NOMO-1 (cell line): ENCODE measurements at regions not wholly inside any gene's neighbourhood (a gene's known extent, or its start where the extent isn't known, plus 50 kb on each side); places are given as distances from the start of the nearest gene placed in this dataset.

Experiments used
- DNase-seq, 2 experiments: peaks; one replicate each; lab custom pipeline; 2025; ENCODE audit not compliant: unreplicated experiment in 2 of 2; lab: John Stamatoyannopoulos, UW

DNA sequence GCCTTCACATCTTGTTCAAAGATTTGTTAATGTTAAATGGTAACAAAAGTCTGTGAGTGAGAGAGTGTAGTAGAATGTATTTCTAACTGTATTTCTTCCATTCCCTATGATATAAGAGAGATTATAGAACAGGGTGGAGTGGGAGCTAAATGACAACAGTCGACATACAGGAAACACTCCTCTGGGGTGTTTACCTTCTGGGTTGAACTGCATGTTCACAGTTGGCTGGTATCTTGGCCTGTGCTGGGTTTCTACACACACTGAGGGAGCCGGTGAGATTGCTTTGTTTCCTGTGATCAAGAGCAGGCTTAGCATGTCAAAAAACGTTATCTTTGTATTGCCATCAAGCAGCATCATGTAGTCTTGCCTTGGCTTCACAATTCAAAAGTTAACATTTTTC is 274.3 kb upstream of the FAR2 start:
- no peak for DNase-seq

DNA sequence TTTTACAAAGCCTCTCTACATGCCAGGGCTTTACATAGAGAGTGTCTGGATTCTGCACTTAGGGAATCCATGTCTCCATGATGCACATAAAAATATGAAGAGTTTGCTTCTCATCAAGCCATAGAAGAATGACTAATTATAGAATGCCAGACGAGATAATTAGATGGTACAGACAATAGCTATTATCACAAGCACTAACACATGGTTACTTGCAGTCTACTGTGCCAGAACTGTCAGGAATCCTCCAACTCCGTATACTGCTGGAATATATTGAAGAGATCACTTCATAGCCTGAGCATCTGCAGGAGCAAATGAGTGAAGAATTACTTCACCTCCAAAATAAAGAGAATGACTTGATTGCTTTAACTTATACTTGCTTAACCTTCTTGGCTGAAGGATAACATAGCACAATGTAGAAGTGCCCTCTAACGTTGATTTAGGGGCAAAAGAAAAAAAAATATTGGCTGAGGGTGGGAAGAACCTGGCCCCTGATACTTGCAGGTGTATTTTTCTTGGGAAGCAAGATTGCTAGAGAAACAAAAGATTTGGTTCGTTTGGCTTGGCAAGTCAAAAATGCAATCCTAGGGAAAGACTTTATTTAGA is 272.8 kb upstream of the FAR2 start:
- DNase-seq: no peak

DNA sequence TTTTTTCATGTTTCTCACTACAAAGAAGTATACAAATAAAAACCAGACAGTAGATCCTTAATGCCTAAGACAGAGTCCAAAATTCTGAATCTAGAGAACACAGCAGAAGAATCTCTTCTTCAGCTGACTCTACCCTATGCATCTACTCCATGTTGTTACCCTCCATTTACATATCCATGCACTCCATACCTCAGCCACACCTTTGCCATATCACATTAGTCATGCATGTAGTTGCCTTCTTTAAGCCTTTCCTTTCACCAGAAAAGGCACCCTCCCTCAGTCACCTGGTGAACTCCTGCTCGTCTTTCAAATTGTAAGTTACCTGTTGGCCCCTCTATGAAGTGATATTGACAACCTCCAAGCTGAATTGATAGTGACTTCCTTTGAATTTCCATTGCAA is 271.2 kb upstream of the FAR2 start:
- DNase-seq: no peak

DNA sequence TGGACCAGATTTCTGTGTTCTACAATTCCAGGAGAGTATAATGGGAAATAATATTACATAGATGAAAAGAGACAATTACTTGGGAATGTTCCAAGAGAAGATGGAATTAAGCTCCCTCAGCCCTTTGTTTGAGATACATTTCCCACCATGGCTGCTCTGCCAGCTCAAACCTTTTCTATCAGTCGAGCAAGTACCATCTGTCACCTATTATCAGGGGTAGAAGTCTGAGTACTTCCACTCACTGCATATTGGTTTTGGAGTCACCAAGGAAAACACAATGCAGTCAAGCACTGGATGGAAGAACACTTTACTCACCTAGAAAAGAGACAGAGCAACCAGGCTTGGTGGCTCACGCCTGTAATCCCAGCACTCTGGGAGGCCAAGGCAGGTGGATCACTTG is 270.4 kb upstream of the FAR2 start:
- no peak for DNase-seq

DNA sequence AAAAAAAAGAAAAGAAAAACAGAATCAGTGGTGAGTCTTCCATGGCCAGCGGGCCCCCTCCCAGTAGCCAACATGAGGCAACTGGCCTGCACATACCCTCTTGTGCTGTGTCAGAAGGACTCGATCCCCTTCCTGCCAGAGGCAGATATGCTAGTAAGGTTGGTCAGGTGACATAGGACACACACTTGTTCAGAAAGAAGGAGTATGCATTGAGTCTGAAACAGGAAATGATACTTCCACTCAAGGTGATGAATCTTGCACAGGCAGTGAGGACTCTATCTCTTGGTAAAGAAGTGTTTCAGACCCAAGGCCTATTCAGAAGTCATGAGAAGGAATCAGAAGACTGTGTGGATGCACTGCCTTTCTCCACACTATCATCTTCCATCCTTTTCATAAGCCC is 269.7 kb upstream of the FAR2 start:
- DNase-seq: peak in 1 of 2 experiments; percentile 36

DNA sequence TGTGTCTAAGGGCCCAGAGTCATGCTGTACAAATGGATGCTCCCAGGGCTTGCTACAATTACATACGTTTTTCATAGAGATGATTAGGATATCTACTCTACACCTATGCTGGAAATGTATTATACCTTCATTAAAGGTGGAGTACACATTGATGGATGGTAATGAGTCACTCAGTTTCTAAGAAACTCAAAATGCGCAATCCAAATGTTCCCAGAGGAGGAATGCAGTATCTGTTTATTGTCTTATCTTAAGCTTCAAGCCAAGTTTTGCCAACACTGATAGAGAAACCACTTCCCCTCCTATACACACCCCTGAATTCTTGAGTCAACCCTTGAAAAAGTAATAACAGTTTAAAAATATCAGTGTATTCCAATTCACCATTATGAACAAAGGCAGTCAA is 266.6 kb upstream of the FAR2 start:
- DNase-seq: no peak

DNA sequence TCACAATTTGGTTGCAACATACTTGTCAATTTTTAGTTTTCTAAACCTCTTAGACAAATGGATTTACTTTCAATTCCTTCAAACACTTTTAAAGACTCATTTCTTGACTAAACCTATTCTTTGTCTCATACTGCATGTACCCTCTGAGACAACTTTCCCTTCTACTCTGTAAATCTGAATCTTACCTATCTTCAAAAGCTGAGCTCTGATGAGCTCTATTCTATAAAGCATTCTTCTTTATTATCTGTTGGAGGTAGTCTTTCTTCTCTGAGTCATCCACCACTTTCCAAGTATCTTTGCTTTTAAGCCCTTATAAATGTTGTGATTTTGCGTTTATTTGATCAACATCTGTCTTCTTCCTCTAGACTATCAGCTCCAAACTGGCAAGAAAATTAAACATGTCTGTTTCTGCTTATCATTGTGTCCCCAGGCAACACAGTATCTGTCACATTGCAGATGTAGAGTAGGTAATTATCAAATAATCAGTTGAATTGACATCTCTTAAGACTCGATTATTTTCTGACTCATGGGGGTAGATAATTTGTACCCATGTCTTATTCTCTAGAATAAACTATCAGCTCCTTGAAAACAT is 265.6 kb upstream of the FAR2 start:
- DNase-seq: no peak

DNA sequence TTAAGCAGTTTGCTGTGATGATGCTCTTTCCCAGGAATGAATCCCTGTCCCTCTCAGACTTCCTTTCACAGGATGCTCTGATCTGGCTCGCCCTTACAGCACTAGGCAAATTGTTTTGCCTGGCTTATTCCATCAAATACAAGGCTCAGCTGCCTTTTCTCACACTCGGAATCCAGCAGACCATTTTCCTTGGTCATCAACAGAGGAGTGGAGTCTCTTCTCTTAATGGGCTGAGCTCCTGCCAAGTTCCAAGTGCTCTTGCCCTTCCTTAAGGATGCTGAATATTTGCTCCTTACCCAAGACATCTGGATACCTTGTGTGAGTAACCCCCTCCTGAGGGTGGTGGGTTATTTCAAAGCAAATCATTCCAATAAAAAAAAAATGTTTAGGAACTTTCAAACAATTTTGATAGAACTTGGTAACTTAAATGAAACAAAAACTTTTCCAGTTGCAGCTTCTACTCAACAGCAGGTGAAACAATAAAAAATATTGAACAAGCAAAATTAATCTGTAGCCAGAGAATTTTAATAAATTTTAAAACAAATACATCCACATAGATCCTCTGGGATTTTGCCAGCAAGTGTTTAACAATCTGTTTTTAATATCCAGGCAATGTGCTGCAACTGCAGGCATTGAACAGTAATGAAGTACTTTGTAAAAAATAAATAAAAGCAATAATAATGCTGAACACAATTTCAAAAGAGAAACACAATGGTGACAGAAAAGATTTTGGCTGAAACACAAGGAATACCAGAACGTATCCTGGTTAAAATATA is 264.0 kb upstream of the FAR2 start:
- no peak for DNase-seq

DNA sequence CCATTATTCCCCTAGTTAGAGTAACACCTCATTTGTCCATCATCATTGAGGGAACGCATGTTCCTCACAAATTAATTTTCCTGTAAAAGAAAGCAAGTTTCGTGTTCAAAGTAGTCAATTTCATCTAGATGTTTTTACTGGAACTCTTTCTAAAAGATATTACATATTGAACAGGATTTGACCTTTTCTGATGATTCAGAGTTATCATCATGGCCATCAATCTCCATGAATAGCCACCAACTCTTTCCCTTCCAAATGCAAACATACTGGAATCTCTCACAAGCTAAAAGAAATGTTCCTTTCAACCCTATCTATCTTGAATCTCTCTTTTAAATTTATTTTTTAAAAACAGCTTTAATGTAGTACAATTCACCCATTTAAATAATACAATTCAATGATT is 263.1 kb upstream of the FAR2 start:
- DNase-seq: no peak

DNA sequence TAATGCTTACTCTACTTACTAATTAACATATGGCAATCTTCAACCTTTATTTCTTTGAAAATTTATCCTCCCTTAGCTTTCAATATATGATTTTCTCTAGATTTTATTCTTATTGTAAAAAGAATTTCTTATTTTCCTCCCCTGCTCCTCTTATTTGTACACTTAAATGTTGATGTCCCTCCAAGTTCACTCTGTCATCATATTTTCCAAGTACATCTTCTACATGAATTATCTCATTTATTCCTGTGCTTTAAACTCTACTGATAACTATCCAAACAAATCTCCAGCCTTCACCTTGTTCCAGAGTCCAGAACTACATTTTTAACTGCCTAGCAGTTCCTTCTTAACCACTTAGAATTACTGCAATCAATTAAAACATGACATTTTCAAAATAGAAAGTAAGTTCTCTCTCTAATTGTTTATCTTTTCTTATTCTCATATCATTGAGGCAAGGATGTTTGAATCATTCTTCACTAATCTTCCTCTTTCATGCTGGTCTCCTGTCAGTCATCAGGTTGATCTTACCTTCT is 261.6 kb upstream of the FAR2 start:
- no peak for DNase-seq

DNA sequence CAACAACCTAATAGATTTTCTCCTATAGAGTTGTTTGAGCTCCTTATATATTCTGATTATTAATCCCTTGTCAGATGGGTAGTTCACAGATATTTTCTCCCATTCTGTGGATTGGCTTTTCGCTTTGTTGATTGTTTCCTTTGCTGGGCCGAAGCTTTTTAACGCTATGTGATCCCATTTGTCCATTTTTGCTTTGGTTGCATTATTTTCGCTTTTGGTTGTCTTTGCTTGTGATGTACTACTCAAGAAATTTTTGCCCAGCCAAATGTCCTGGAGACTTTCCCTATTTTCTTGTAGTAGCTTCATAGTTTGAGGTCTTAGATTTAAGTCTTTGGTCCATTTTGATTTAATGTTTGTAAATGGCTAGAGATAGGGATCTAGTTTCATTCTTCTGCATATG is 258.4 kb upstream of the FAR2 start:
- DNase-seq: no peak

DNA sequence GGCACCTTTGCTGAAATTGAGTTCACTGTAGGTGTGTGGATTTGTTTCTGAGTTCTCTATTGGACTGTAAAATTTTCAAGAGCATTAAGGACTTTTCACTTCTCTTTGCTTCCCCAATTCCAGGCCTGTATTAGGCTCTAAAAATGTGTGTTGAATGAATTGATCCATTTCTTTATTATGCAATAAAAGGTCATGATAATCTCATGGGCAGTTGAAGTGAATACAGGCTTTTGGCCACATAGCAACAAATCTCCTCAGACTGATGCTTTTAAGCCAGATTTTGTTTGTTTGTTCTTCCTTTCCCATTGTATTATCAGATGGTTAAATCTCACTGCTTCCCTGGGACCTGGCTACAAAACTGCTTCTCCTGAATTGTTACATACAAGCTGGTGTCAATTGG is 258.0 kb upstream of the FAR2 start:
- no peak for DNase-seq

DNA sequence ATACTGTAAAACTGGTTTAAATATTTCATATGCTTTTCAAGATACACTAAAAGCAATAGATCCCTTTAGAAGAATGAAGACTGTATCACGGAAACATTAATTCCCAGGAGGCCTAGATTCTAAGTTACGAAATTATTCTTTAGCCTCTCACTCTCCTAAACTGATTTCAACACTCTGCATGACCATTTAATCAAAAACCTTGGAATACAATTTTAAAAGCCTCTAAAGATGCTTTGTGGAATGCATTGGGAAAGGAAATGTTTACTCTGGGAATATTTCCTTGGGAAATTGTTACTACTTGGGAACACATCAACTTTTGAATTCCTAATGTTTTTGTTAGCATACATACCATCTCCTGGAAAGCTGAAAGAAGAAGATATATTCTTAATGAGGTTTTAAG is 255.7 kb upstream of the FAR2 start:
- no peak for DNase-seq

DNA sequence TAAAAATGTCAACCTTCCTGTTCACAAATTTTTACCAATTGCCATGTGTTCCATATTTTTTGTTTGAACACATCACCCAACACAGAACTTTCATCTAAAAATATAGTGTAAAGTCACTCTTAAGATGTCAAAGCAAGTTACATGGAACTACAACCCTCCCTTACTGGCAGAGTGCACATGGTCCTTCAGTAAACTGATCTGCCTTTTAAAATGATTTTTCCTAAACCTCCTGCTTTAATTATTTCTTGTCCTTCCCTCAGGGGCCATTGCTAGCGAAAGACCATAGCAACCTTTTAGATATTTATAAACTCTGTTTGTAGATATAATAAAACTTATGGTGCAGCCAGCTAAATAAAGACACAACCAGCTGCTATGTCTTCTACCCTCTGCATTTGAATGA is 255.2 kb upstream of the FAR2 start:
- no peak for DNase-seq

DNA sequence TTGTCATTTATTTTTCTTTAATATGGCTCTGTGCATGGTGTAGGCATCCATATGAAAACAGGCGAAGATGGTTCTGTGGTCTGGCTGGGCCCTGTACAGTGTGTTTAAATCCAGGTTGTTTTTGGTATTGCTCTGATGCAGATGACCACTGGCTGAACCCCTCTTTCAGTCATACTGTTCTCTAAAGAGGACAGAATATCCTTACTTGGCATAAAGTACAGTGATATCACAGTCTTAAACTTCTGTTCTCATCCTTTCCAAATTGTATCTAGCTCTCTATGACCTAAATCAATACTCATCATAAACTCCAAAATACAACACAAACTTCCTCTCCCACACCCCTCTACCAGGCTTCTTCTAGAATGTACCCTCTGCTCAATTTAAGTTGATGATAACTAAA is 252.7 kb upstream of the FAR2 start:
- DNase-seq: no peak

DNA sequence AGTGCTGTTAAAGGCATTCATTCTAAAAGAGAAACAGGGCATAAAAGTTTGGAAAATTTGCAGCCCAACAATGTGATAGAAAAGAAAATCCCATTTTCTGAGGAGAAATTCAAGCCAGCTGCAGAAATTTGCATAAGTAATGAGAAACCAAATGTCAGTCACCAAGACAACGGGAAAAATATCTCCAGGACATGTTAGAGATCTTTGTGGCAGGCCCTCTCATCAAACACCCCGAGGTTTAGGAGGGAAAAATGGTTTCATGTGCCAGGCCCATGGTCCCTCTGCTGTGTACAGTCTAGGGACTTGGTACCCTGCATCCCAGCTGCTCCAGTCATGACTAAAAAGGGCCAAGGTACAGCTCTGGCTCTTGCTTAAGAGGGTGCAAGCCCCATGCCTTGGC is 251.0 kb upstream of the FAR2 start:
- no peak for DNase-seq

DNA sequence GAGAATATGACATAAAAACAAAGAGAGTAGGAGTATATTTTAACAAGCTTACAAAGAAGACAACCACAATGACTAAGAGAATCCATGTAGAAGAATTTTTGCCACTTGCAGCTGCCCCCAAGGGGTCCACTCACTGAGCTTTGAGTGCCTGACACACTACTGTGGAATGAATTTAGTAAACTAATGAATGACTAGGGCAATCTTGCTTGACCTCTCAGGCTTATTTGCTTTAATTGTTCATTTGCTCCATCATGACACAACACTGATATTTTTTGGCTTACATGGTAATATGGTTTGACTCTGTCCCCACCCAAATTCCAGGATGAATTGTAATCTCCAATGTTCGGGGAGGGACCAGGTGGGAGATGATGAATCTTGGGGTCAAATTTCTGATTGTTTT is 249.1 kb upstream of the FAR2 start:
- DNase-seq: no peak

DNA sequence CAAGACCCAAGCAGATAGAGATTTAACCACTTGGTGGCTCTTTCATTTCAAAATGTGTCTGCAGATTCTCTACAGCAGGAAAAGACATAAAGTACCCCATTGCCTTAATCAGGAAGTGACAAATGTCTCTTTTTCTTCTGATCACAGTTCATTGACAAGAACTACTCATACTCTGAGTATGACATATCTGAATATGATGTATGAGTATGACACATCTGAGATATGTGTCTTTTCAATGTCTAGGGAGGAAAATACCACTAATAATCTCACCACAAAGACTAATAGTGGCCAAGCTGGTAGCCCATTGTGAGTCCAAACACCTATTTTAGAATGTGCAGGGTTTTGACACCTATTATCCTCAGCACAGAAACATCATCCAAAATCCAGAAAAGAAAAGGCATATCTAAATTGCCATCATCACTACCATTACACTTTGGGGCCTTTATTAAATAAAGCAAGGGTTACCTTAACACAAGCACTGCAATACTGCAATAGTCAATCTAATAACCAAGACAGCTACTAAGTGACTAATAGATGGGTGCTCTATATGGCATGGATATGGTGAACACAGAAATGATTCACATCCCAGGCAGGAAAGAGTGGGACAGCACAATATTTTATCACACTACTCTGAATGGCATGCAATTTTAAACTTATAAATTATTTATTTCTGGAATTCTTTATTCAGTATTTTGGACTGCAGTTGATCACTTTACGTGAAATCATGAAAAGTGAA is 243.7 kb upstream of the FAR2 start:
- DNase-seq: no peak

DNA sequence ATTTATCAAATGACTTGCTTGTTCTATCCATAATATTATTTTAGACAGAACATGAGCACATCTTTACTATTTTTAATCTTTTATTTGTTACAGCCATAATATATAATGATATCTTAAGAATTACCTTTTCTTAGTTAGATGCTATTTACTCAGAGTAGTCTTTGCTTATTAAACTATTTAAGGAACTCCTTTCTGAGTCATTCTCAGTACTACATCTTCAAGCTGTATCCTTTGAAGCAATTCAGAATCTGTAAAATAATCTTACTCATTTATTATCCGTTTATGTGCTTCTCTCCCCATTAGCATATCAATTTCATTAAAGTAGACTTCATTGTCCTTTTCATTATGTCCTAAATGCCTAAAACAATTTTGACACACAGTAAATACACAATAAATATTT is 240.4 kb upstream of the FAR2 start:
- no peak for DNase-seq

DNA sequence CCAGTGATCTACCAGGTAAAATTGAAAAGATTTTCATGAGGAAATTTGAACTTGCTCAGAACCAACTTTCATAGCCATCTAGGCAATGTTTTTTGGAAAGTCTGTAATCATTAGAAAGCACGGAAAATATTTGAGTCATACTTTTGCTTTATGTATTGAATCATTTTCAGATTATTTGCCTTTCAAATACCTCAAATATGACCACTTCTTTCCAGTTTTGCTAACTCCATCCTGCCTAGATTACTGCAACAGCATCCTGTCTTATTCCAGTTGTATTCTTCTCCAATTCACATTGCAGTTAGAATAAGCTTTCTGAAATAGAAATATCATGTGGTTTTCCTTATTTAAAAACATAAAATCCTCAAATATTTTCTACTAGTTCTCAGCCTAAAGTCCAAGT is 239.8 kb upstream of the FAR2 start:
- DNase-seq: no peak

DNA sequence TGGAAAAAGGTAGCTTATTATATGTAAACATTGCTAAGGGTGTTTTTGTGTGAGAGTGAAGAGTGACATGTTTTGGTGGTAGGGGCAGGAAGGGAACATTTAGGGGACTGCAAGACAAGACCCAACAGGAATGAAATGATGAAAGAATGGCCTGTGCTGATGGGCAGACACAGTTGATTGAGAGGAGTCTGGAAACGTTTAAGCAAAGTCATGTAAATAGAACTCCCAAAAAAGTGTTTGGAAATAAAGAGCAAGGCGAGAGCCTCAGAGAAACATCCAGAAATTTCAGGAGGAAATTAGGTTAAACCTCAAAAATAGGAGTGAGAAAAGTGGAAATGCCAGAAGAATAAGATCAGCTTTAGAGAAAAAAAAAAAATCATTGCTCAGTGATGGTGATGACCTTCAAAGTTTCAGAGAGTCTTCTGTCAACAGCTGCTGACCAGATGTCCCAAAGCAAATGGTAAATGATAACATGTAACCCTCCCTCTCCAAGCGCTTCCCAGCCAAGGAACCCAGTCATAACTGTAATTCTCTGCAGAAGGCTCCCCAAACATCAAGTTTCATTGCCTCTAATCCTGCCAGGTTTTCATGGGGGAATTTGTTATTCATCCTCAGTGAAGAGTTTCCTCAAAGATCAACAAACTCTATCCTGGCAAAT is 223.2 kb upstream of the FAR2 start:
- DNase-seq: no peak
